NCI-H1092 (cell line): ENCODE measurements at regions not wholly inside any gene's neighbourhood (a gene's known extent, or its start where the extent isn't known, plus 50 kb on each side); places are given as distances from the start of the nearest gene placed in this dataset.

Experiments used
- DNase-seq: peaks from one replicate; lab custom pipeline; 2025; lab: John Stamatoyannopoulos, UW

- DNase-seq = no peak
Measured at GRCh38 chr3:18295171-18295920, 129.8 kb downstream of the SATB1 start.

GRCh38 chr3:18290157-18290556 lies 135.0 kb downstream of the SATB1 start:
- DNase-seq = no peak

- DNase-seq = no peak
Measured at GRCh38 chr3:18288243-18288642, 136.9 kb downstream of the SATB1 start.

- DNase-seq = no peak
Measured at GRCh38 chr3:18284716-18285115, 140.4 kb downstream of the SATB1 start.

- no peak for DNase-seq
Measured at GRCh38 chr3:18283680-18284079, 141.5 kb downstream of the SATB1 start.

GRCh38 chr3:18282507-18282906 lies 142.6 kb downstream of the SATB1 start:
- DNase-seq = no peak

GRCh38 chr3:18279226-18279737 lies 145.9 kb downstream of the SATB1 start:
- DNase-seq = no peak

- DNase-seq = no peak
Measured at GRCh38 chr3:18264853-18265252, 160.3 kb downstream of the SATB1 start.

DNA sequence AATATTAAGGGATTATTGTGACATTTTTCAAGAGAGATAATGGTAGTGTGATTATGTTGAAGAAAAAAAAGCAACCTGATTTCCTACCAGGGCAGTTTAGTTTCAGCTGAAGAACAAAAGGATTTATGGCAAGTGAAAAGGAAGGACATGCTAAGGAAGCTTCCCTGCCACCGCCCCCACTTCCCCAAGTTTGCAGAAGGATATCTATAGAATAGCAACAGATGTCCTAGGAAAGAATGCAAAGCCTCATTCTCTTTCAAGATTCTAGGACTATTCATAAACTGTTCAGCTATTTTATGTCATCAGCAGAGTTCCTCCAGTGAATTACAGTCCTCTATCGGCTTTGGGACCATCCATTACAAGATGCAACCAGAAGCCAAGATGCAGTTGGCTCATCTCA lies 160.8 kb downstream of the SATB1 start:
- DNase-seq = no peak

DNA sequence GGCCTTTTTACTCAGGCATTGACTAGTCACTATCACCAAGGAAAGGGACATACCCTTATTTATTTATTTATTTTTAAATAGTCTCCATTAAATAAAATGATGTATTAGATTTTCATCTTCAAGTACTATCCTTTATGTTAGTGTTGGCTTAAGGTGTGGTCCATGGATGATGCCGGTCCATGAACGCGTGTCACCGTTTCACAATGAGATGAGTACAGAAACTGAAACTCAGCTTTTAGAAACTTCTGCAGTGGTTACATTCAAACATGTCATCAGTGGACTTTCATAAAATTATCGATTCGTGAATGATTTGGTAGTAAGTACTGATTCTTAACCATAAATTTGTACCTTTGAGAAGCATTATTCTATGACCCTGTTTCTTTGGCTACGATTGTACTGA lies 166.6 kb downstream of the SATB1 start:
- no peak for DNase-seq

DNA sequence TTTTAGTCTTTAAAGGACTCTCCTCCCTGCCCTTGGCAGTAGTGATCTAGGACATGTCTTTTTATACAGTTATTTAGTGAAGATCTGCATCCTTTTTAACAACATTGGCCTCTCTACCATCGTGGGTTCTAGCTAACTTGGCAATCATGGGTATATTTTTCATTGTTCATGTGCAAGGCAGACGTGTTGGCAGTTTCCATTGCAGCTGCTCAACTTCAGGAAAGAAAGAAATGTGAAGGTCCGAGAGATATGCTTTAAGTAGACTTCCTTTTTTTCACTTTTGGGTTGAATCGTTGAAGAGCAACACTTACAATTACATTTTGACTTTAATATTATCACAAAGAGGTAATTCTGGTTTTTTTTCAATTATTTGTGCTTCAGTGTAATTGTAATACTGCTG lies 172.6 kb downstream of the SATB1 start:
- DNase-seq = no peak

- no peak for DNase-seq
Measured at GRCh38 chr3:18250991-18251390, 174.1 kb downstream of the SATB1 start.

GRCh38 chr3:18249126-18249525 lies 176.0 kb downstream of the SATB1 start:
- DNase-seq = no peak

- no peak for DNase-seq
Measured at GRCh38 chr3:18247776-18248310, 177.3 kb downstream of the SATB1 start.

DNA sequence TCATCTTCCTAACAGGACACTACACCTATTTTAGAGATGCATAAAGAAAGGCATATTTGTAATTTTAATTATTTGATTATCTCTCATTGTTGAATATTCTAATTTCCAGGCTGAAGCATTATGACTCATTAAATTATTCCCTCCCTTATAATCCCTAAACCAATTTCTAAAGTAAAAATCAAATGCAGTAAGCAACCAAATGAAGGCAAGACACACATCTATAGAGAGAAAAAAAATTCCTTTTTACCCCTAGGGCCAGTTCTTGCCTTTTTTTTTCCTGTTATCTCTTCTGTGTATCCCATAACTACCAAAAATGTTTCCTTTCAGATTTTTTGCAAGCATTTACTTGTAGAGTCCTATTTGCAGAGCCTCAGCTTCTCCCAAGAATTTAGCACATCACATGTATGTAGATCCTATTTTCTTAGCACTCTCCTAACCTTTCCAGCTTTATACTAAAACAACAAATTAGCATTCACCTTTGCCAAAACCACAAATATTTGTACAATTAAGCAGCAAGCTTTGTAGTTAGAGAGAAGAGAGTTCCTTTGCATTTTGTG lies 177.9 kb downstream of the SATB1 start:
- no peak for DNase-seq

- DNase-seq = no peak
Measured at GRCh38 chr3:18246336-18247060, 178.6 kb downstream of the SATB1 start.

DNA sequence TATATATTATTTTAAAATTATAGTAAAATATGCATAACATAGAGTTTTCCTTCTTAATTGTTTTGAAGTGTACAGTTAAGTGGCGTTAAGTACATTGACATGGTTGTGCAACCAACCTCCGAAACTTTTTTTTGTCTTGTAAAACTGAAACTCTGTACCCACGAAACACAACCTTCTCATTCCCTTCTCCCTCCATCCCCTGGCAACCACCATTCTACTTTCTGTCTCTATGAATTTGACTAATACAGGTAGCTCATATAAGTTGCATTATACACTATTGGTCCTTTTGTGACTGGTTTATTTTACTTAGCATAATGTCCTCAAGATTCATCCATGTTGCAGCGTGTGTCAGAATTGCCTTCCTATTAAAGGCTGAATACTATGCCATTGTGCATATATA lies 179.4 kb downstream of the SATB1 start:
- no peak for DNase-seq

GRCh38 chr3:18241837-18242236 lies 183.3 kb downstream of the SATB1 start:
- DNase-seq = no peak

DNA sequence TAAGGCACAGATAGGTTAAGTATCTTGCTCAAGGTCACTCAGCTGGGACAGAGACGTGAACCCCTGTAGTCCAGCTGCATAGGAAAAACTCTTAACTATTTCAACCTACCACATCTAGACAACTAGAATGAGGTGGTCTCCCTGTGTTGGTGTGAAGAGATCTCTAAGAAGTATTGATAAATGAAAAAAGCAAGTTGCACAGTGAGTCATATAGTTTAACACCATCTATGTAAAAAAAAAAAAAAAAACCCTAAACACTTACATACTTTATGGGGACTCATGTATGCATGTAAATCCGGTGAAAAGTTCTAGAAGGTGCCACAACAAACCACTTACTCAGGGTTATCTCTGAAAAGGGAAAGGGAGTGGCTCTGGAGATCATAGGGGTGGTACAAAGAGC lies 185.5 kb downstream of the SATB1 start:
- DNase-seq = no peak

DNA sequence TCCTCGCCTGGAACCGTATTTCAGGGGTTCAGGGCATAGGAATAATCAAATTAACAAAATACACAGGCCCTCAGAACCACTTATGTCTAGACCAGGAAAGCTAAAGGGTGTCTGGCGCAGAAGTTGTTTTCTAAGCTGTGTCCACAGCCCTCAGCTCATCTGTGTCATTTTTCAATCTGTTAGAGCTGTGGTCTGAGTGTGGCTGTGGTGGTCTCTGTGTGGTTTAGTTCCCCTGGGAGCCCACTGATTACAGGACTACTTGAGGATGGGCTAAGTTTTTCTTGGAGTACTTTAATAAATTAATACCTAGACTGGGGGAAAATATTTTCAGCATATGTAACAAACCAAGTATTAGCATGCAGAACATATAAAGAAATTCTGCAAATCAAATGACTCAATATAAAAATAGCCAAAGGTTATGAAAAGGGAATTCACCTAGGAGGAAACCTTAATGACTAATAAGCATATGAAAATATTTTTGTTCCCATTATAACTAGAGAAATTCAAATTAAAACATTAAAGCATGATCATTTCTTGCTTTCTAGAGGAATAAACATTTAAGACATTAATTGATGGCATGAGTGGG lies 186.3 kb downstream of the SATB1 start:
- DNase-seq = no peak

- no peak for DNase-seq
Measured at GRCh38 chr3:18238332-18238731, 186.8 kb downstream of the SATB1 start.

GRCh38 chr3:18237251-18238005 lies 187.7 kb downstream of the SATB1 start:
- no peak for DNase-seq
